ENCODE measurements at regions not wholly inside any gene's neighbourhood (a gene's known extent, or its start where the extent isn't known, plus 50 kb on each side); places are given as distances from the start of the nearest gene placed in this dataset.
A peak's percentile ranks its signal among the peaks of the same experiment; 100 is the strongest.

DNA sequence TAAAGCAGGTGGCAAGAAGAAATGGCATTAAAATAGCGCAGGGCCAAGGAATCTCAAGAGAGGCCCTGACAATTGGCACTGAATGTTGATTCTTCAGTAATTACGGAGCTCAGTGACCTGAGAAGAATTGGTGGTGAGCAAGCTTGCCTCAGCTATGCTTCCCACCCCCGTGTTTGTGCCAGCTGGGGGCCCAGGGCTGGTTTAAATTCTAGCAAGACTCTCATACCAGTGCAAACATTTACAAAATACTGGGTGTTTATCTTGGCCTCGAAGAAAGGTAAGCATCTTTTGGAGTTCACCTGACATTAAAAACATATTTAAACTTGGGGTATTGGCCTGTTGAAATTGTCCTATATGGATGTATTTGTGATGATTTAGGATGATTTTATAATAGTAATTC lies 296.7 kb upstream of the USP25 start:
- DNase-seq (ENCODE audit: insufficient read length, low spot score) (no peak), FAIRE-seq (no peak)
- TF ChIP-seq POLR2A (IDR thresholded peaks at IDR 0.05; ENCODE audit: low read depth, low read length) (no peak), SPI1 (IDR thresholded peaks at IDR 0.05; ENCODE audit: low read depth, low read length) (no peak), POU2F2 (IDR thresholded peaks at IDR 0.05; ENCODE audit: low read depth, low read length) (no peak), PAX5 (IDR thresholded peaks at IDR 0.05; ENCODE audit: insufficient read depth, low read length, severe bottlenecking) (no peak), POLR2AphosphoS5 (IDR thresholded peaks at IDR 0.05; ENCODE audit: low read depth, low read length) (no peak), TAF1 (IDR thresholded peaks at IDR 0.05; ENCODE audit: low read depth, low read length) (no peak)

DNA sequence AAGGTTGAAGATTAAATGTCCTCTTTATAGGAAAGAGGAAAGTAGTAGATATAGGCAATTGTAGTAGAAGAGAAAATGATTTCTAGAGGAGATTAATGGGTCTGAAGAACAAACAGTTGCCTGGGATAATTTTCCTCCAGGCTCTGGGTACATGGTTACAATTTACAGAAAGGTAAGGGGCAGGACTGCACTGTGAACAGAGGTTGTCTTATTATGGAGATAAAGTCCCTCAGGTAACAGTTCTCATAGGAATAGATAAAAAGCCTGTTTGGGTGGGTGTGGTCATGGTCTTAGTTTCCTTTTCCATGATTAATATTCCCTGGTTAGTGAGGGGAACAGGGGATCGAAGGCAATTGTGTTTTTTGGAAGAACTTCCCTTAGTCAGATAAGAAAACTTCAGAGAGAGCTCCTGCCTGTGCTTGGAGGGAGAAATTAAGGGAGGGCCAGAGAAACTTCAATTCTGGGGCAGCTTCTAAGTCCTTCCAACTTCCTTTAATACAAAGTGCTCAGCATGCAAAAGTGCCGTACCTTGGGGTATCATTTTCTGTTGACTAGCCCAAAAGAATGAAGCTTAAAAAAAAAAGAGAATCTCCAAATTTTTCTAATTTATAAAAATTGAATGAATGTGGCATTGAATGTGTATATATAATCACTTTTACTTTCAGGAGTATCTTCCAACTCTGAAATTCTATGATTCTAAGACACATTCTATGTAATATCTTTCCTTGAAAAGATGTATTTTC lies 295.4 kb upstream of the USP25 start:
- FAIRE-seq: no peak
- TF ChIP-seq SPI1 (IDR thresholded peaks at IDR 0.05; ENCODE audit: low read depth, low read length): no peak
- no peak for TF ChIP-seq POLR2AphosphoS5 (IDR thresholded peaks at IDR 0.05; ENCODE audit: low read depth, low read length)
- TF ChIP-seq POU2F2 (IDR thresholded peaks at IDR 0.05; ENCODE audit: low read depth, low read length): no peak
- no peak for TF ChIP-seq PAX5 (IDR thresholded peaks at IDR 0.05; ENCODE audit: insufficient read depth, low read length, severe bottlenecking)
- TF ChIP-seq TAF1 (IDR thresholded peaks at IDR 0.05; ENCODE audit: low read depth, low read length): no peak
- TF ChIP-seq POLR2A (IDR thresholded peaks at IDR 0.05; ENCODE audit: low read depth, low read length): no peak

DNA sequence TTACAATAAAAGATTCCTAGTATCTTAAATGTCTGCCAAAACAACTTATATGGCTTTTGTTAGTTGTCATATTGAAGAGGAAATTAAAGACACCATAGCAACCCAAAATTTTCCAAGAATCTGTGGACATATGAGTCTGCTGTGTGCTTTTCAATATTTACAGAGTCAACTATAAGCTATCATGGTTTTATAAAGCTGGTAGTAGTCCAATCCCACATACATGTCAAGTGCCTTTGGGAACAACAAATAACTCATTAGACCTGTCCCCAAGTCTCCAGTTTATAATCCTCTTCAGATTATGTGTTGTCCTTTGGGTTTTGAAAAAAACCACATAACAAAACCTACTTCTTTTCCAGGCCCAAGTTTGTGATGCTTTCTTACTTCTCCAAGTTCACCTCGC lies 293.8 kb upstream of the USP25 start:
- no peak for FAIRE-seq
- TF ChIP-seq PAX5 (IDR thresholded peaks at IDR 0.05; ENCODE audit: insufficient read depth, low read length, severe bottlenecking): no peak
- no peak for TF ChIP-seq POLR2AphosphoS5 (IDR thresholded peaks at IDR 0.05; ENCODE audit: low read depth, low read length)
- no peak for TF ChIP-seq POU2F2 (IDR thresholded peaks at IDR 0.05; ENCODE audit: low read depth, low read length)
- TF ChIP-seq SPI1 (IDR thresholded peaks at IDR 0.05; ENCODE audit: low read depth, low read length): no peak
- no peak for TF ChIP-seq POLR2A (IDR thresholded peaks at IDR 0.05; ENCODE audit: low read depth, low read length)
- no peak for TF ChIP-seq TAF1 (IDR thresholded peaks at IDR 0.05; ENCODE audit: low read depth, low read length)
- no peak for DNase-seq (ENCODE audit: insufficient read length, low spot score)

More for the DNA sequence above, 295.4 kb upstream of the USP25 start:
- no peak for DNase-seq (ENCODE audit: insufficient read length, low spot score)

DNA sequence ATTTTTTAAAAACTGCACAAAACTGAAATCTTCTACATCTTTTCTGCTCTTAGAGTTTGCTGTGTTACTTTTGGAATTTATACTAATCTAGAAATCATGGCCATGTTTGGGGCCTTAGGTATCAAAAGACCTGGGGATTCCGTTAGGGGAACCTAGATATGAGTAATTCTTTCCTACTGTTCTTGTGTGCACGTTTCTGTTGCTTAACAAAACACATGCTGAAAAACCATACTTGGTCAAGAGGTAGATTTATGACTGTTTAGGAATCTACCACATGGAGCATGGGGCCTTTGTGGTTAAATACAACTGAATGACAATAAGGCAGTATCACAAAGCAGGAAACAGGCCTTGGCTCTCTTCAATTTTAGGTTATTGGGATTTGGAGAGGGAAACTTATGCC lies 291.9 kb upstream of the USP25 start:
- TF ChIP-seq TAF1 (IDR thresholded peaks at IDR 0.05; ENCODE audit: low read depth, low read length): no peak
- no peak for TF ChIP-seq POLR2AphosphoS5 (IDR thresholded peaks at IDR 0.05; ENCODE audit: low read depth, low read length)
- TF ChIP-seq POLR2A (IDR thresholded peaks at IDR 0.05; ENCODE audit: low read depth, low read length): no peak
- no peak for TF ChIP-seq SPI1 (IDR thresholded peaks at IDR 0.05; ENCODE audit: low read depth, low read length)
- no peak for TF ChIP-seq PAX5 (IDR thresholded peaks at IDR 0.05; ENCODE audit: insufficient read depth, low read length, severe bottlenecking)
- no peak for TF ChIP-seq POU2F2 (IDR thresholded peaks at IDR 0.05; ENCODE audit: low read depth, low read length)
- DNase-seq (ENCODE audit: insufficient read length, low spot score): peak; percentile 10
- FAIRE-seq: no peak

DNA sequence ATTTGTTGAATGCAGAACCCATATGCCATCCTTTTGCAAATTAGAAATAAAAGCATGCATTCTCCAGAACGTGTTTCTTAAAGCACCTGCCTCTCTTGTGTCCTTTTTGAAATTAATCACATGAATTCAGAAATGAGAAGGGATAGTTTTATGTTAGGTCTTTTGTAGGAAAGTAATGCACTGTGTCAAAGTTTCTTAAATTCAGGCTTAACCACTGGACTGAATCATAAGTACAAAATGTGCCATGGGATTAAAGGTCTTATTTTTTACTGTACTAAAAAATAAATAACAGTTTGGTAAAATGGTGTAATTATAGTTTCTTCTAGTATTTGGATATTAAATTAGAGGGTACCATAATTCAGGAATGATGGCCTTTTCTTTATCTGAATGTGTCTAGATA lies 290.1 kb upstream of the USP25 start:
- DNase-seq (ENCODE audit: insufficient read length, low spot score) (no peak), FAIRE-seq (no peak)
- TF ChIP-seq TAF1 (IDR thresholded peaks at IDR 0.05; ENCODE audit: low read depth, low read length) (no peak), POLR2AphosphoS5 (IDR thresholded peaks at IDR 0.05; ENCODE audit: low read depth, low read length) (no peak), POU2F2 (IDR thresholded peaks at IDR 0.05; ENCODE audit: low read depth, low read length) (no peak), SPI1 (IDR thresholded peaks at IDR 0.05; ENCODE audit: low read depth, low read length) (no peak), POLR2A (IDR thresholded peaks at IDR 0.05; ENCODE audit: low read depth, low read length) (no peak), PAX5 (IDR thresholded peaks at IDR 0.05; ENCODE audit: insufficient read depth, low read length, severe bottlenecking) (no peak)

DNA sequence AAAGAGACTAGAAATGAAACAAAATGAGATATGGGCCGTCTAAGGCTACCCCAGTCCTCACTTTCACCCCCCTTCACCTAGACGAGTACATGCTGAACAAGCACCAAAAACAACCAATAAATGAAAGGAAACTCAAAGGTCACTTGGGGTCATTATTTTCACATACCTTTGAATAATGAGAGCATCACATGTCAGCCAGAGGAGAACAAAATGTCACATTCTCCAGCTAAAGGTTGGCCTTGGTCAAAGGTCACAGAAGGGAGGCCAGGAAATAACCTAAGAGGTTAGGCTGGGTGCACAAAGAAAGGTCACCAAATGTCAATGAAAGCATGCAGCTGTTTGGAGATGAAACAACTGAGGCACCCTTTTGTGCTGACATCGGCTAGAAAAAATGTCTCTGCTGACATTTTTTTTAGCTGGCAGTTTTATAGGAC lies 288.7 kb upstream of the USP25 start:
- TF ChIP-seq POU2F2 (IDR thresholded peaks at IDR 0.05; ENCODE audit: low read depth, low read length): no peak
- TF ChIP-seq SPI1 (IDR thresholded peaks at IDR 0.05; ENCODE audit: low read depth, low read length): no peak
- TF ChIP-seq PAX5 (IDR thresholded peaks at IDR 0.05; ENCODE audit: insufficient read depth, low read length, severe bottlenecking): no peak
- no peak for TF ChIP-seq POLR2A (IDR thresholded peaks at IDR 0.05; ENCODE audit: low read depth, low read length)
- no peak for TF ChIP-seq TAF1 (IDR thresholded peaks at IDR 0.05; ENCODE audit: low read depth, low read length)
- no peak for TF ChIP-seq POLR2AphosphoS5 (IDR thresholded peaks at IDR 0.05; ENCODE audit: low read depth, low read length)
- FAIRE-seq (no peak), DNase-seq (ENCODE audit: insufficient read length, low spot score) (no peak)

DNA sequence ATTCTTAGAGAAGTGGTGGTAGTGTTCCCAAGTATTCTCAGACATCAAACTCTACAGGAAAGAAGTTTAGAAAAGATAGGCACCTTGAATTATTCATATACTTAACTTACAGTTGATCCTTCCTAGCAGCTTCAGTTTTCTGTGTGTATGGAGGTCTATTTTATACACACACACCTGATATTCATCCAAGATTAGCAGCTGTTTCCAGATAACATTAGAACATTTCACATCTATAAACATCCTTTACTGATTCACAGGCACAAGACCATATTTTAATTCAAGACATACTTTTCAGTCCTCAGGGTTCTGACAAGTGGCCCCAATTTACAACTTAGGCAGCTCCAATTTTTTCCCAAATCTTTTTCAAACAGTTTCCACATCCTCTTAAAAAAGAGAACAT lies 287.8 kb upstream of the USP25 start:
- no peak for FAIRE-seq
- TF ChIP-seq POLR2AphosphoS5 (IDR thresholded peaks at IDR 0.05; ENCODE audit: low read depth, low read length) (no peak), SPI1 (IDR thresholded peaks at IDR 0.05; ENCODE audit: low read depth, low read length) (no peak), TAF1 (IDR thresholded peaks at IDR 0.05; ENCODE audit: low read depth, low read length) (no peak), POU2F2 (IDR thresholded peaks at IDR 0.05; ENCODE audit: low read depth, low read length) (no peak), PAX5 (IDR thresholded peaks at IDR 0.05; ENCODE audit: insufficient read depth, low read length, severe bottlenecking) (no peak), POLR2A (IDR thresholded peaks at IDR 0.05; ENCODE audit: low read depth, low read length) (no peak)

DNA sequence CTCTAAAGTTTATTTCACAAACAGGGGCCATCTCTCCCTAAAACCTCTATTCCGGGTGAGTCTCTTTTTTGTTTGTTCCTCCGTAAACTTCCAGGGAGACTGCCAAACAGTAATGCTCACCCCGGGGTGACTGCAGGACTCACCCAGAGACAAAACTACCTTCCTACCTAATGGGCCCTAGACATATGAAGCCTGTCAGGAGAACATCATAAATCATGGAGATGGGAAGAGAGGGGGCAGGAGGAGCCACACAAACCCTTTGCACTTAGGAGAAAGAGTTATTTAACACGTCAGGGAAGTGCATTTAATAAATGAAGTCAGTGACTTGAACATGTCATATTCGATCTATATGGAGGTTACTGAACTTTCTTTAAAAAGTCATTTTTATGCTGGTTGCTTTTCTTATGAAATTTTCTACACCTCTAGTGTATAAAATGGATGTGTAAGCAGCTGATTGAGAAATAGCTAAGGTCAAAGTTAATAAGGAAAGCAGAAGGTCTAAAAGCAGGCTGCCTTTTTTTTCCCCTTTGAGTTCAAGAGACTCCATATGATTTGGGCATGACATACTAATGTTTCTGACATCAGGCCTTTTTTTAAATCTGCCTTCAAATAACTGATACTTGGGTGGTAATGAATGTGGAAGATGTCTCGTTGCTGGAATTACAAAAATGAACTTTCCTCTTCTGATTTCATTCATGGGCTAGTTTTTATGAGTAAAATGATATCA lies 286.9 kb upstream of the USP25 start:
- TF ChIP-seq PAX5 (IDR thresholded peaks at IDR 0.05; ENCODE audit: insufficient read depth, low read length, severe bottlenecking) (no peak), TAF1 (IDR thresholded peaks at IDR 0.05; ENCODE audit: low read depth, low read length) (no peak)
- DNase-seq (ENCODE audit: insufficient read length, low spot score) (no peak), FAIRE-seq (no peak)

More for the DNA sequence above, 287.8 kb upstream of the USP25 start:
- DNase-seq (ENCODE audit: insufficient read length, low spot score): no peak

DNA sequence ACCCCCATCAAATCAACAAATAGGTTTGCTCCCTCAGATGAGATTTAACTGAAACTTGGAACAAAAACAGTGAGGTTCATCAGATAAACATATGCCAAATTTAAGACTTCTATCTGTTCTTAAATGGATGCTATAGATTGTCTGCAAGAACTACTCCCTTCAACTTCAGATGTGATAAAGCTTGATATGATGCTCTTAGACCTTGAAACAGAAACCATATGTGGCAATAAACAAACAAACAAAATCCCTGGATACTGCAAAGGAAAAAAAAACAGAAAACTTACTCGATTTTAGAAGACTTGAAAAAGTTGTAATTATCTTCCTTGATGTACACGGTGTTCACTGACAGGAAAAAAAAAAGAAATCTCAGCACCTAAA lies 286.1 kb upstream of the USP25 start:
- DNase-seq (ENCODE audit: insufficient read length, low spot score): no peak
- TF ChIP-seq SPI1 (IDR thresholded peaks at IDR 0.05; ENCODE audit: low read depth, low read length) (no peak), PAX5 (IDR thresholded peaks at IDR 0.05; ENCODE audit: insufficient read depth, low read length, severe bottlenecking) (no peak), POU2F2 (IDR thresholded peaks at IDR 0.05; ENCODE audit: low read depth, low read length) (no peak), POLR2A (IDR thresholded peaks at IDR 0.05; ENCODE audit: low read depth, low read length) (no peak), POLR2AphosphoS5 (IDR thresholded peaks at IDR 0.05; ENCODE audit: low read depth, low read length) (no peak), TAF1 (IDR thresholded peaks at IDR 0.05; ENCODE audit: low read depth, low read length) (no peak)
- no peak for FAIRE-seq
